ENCODE measurements at regions not wholly inside any gene's neighbourhood (a gene's known extent, or its start where the extent isn't known, plus 50 kb on each side); places are given as distances from the start of the nearest gene placed in this dataset.
A peak's percentile ranks its signal among the peaks of the same experiment; 100 is the strongest.

GRCh38 chr4:171759274-171759673 lies 53.9 kb upstream of the GALNTL6 start:
- DNase-seq = peak; percentile 75

- no peak for DNase-seq
Observed at GRCh38 chr4:171751538-171751937, 61.7 kb upstream of the GALNTL6 start.

- no peak for DNase-seq
Observed at GRCh38 chr4:171746418-171746817, 66.8 kb upstream of the GALNTL6 start.

- no peak for DNase-seq
Observed at GRCh38 chr4:171742436-171742835, 70.8 kb upstream of the GALNTL6 start.

GRCh38 chr4:171727185-171727584 lies 86.0 kb upstream of the GALNTL6 start:
- DNase-seq = no peak

GRCh38 chr4:171721937-171722336 lies 91.3 kb upstream of the GALNTL6 start:
- DNase-seq = no peak

GRCh38 chr4:171719691-171720090 lies 93.5 kb upstream of the GALNTL6 start:
- no peak for DNase-seq

GRCh38 chr4:171718665-171719064 lies 94.5 kb upstream of the GALNTL6 start:
- DNase-seq = no peak

GRCh38 chr4:171718069-171718468 lies 95.1 kb upstream of the GALNTL6 start:
- no peak for DNase-seq

GRCh38 chr4:171717231-171717741 lies 95.9 kb upstream of the GALNTL6 start:
- no peak for DNase-seq

- no peak for DNase-seq
Observed at GRCh38 chr4:171715973-171716372, 97.2 kb upstream of the GALNTL6 start.

GRCh38 chr4:171714791-171715454 lies 98.3 kb upstream of the GALNTL6 start:
- no peak for DNase-seq

GRCh38 chr4:171710743-171711142 lies 102.5 kb upstream of the GALNTL6 start:
- DNase-seq = peak; percentile 69

- peak; percentile 71 for DNase-seq
Observed at GRCh38 chr4:171676555-171677215, 136.5 kb upstream of the GALNTL6 start.

GRCh38 chr4:171674781-171675180 lies 138.4 kb upstream of the GALNTL6 start:
- no peak for DNase-seq

GRCh38 chr4:171668403-171668802 lies 144.8 kb upstream of the GALNTL6 start:
- DNase-seq = no peak

GRCh38 chr4:171667906-171668305 lies 145.3 kb upstream of the GALNTL6 start:
- no peak for DNase-seq

- DNase-seq = no peak
Observed at GRCh38 chr4:171651071-171651470, 162.1 kb upstream of the GALNTL6 start.

GRCh38 chr4:171650543-171650942 lies 162.7 kb upstream of the GALNTL6 start:
- DNase-seq = no peak

- DNase-seq = no peak
Observed at GRCh38 chr4:171648926-171649325, 164.3 kb upstream of the GALNTL6 start.

GRCh38 chr4:171646984-171647383 lies 166.2 kb upstream of the GALNTL6 start:
- no peak for DNase-seq

- DNase-seq = no peak
Observed at GRCh38 chr4:171644430-171645057, 168.7 kb upstream of the GALNTL6 start.

- no peak for DNase-seq
Observed at GRCh38 chr4:171639540-171639939, 173.7 kb upstream of the GALNTL6 start.

GRCh38 chr4:171636606-171637005 lies 176.6 kb upstream of the GALNTL6 start:
- no peak for DNase-seq

Data from DMS53 (cell line).